IMR-90 (cell line): ENCODE measurements at regions not wholly inside any gene's neighbourhood (a gene's known extent, or its start where the extent isn't known, plus 50 kb on each side); places are given as distances from the start of the nearest gene placed in this dataset.
"Not testable (repeated sequence)": the region's sequence is repeated elsewhere in the genome, so short reads cannot be mapped to it uniquely, and the experiment has no call there.

Experiments
- ATAC-seq: fragments of 200-7000 bp; cut with Tn5 transposase; 2 replicates; pipeline ENCODE4 v1.9.1; 2020; ENCODE audit warnings: low read depth, mild to moderate bottlenecking, moderate library complexity
- BruUV-seq: library from RNA; stranded (reverse); fragments of 400-500 nt; replicated peaks from 2 replicates; lab custom pipeline; 2021; lab: Mats Ljungman, UMichigan
- CTCF ChIA-PET: fragments of 300-600 bp; formaldehyde crosslinking; extraction: SDS; loops from one replicate; lab custom pipeline; 2021; ENCODE audit warnings: antibody characterized with exemption; lab: Yijun Ruan, JAX
- POLR2A ChIA-PET: fragments of 300-600 bp; sonication (Branson Sonifier 250); formaldehyde crosslinking; loops from one replicate; lab custom pipeline; 2022; ENCODE audit warnings: antibody characterized with exemption; ENCODE audit not compliant: unreplicated experiment; lab: Charles Lee
- DNase-seq: peaks from one replicate; pipeline ENCODE4 v3.0.0; 2013
- H2AFZ ChIP-seq: replicated peaks from 2 replicates; pipeline ENCODE3; 2013; ENCODE audit warnings: low read length, mild to moderate bottlenecking; ENCODE audit not compliant: poor library complexity
- H2AK5ac ChIP-seq: 2 replicates; pipeline ENCODE4 v1.6.1; 2013; ENCODE audit warnings: low read depth, low read length, inconsistent platforms
- H2AK9ac ChIP-seq: replicated peaks from 2 replicates; pipeline ENCODE3; 2013; ENCODE audit warnings: mild to moderate bottlenecking, low read depth, low read length, moderate library complexity; ENCODE audit not compliant: poor library complexity
- H2BK120ac ChIP-seq: 2 replicates; pipeline ENCODE4 v1.6.1; 2013; ENCODE audit warnings: low read depth, low read length, inconsistent platforms
- H2BK15ac ChIP-seq: 3 replicates; pipeline ENCODE4 v1.6.1; 2013; ENCODE audit warnings: low read depth, low read length, inconsistent platforms
- H2BK20ac ChIP-seq: 2 replicates; pipeline ENCODE4 v1.6.1; 2013; ENCODE audit warnings: low read depth, mild to moderate bottlenecking, inconsistent platforms, low read length, moderate library complexity
- H2BK5ac ChIP-seq: 2 replicates; pipeline ENCODE4 v1.6.1; 2013; ENCODE audit warnings: mild to moderate bottlenecking, low read depth, low read length, inconsistent platforms; ENCODE audit not compliant: poor library complexity, severe bottlenecking
- H3K14ac ChIP-seq: replicated peaks from 2 replicates; pipeline ENCODE4 v1.6.1; 2013; ENCODE audit warnings: low read depth, low read length, inconsistent platforms
- H3K18ac ChIP-seq: 2 replicates; pipeline ENCODE4 v1.6.1; 2013; ENCODE audit warnings: low read depth, low read length, control low read depth
- H3K23ac ChIP-seq: 2 replicates; pipeline ENCODE4 v1.6.1; 2013; ENCODE audit warnings: low read depth, low read length, inconsistent platforms
- H3K27ac ChIP-seq: 2 replicates; pipeline ENCODE4 v1.5.1; 2013; ENCODE audit warnings: mild to moderate bottlenecking, control low read depth, low read length; ENCODE audit not compliant: insufficient read depth
- H3K27me3 ChIP-seq: 2 replicates; pipeline ENCODE4 v1.6.1; 2013; ENCODE audit warnings: low read length; ENCODE audit not compliant: control insufficient read depth, insufficient read depth
- H3K36me3 ChIP-seq: 2 replicates; pipeline ENCODE4 v1.6.1; 2013; ENCODE audit warnings: low read length, mixed read lengths; ENCODE audit not compliant: control insufficient read depth, insufficient read depth
- H3K4ac ChIP-seq: 2 replicates; pipeline ENCODE4 v1.6.1; 2013; ENCODE audit warnings: low read depth, low read length, inconsistent platforms
- H3K4me1 ChIP-seq: 2 replicates; pipeline ENCODE4 v1.6.1; 2013; ENCODE audit warnings: low read length, mixed read lengths; ENCODE audit not compliant: control insufficient read depth, insufficient read depth
- H3K4me2 ChIP-seq: 2 replicates; pipeline ENCODE4 v1.6.1; 2013; ENCODE audit warnings: low read depth, mild to moderate bottlenecking, control low read depth, low read length, moderate library complexity
- H3K4me3 ChIP-seq: 2 replicates; pipeline ENCODE4 v1.5.1; 2013; ENCODE audit warnings: low read depth, mild to moderate bottlenecking, control low read depth, low read length, moderate library complexity; ENCODE audit not compliant: insufficient read depth
- H3K56ac ChIP-seq: 2 replicates; pipeline ENCODE4 v1.6.1; 2013; ENCODE audit warnings: low read length, inconsistent platforms; ENCODE audit not compliant: insufficient read depth; ENCODE audit errors: extremely low read depth
- H3K79me1 ChIP-seq, 2 experiments: 2 replicates each; pipeline ENCODE4 v1.6.1; 2013; ENCODE audit warnings: low read length in 2 of 2, inconsistent platforms in 1 of 2, low read depth in 1 of 2
- H3K9ac ChIP-seq: 2 replicates; pipeline ENCODE4 v1.6.1; 2013; ENCODE audit warnings: low read depth, low read length, control low read depth
- H3K9me1 ChIP-seq: 2 replicates; pipeline ENCODE4 v1.6.1; 2013; ENCODE audit warnings: low read length, inconsistent platforms; ENCODE audit not compliant: insufficient read depth
- H3K9me3 ChIP-seq: 2 replicates; pipeline ENCODE4 v1.6.1; 2013; ENCODE audit warnings: low read length; ENCODE audit not compliant: control insufficient read depth, insufficient read depth
- H4K20me1 ChIP-seq: 2 replicates; pipeline ENCODE4 v1.6.1; 2013; ENCODE audit warnings: low read length, inconsistent platforms; ENCODE audit not compliant: insufficient read depth
- H4K5ac ChIP-seq: 2 replicates; pipeline ENCODE4 v1.6.1; 2013; ENCODE audit warnings: mild to moderate bottlenecking, low read depth, low read length, control low read depth
- H4K8ac ChIP-seq, 2 experiments: 2 replicates each; pipeline ENCODE4 v1.6.1; 2013; ENCODE audit warnings: low read depth in 2 of 2, low read length in 2 of 2, control low read depth in 1 of 2, inconsistent platforms in 1 of 2
- H4K91ac ChIP-seq: 2 replicates; pipeline ENCODE4 v1.6.1; 2013; ENCODE audit warnings: low read depth, low read length, inconsistent platforms; ENCODE audit not compliant: insufficient read depth
- CEBPB ChIP-seq: IDR thresholded peaks from 2 replicates; pipeline ENCODE4 v1.6.1; 2012; ENCODE audit warnings: low read depth, low read length, improper control_type of control experiment
- CHD1 ChIP-seq: IDR thresholded peaks from 2 replicates; pipeline ENCODE4 v1.6.1; 2012; ENCODE audit warnings: low read depth, low read length, improper control_type of control experiment
- POLR2A ChIP-seq: IDR thresholded peaks from 2 replicates; pipeline ENCODE4 v1.6.1; 2012; ENCODE audit warnings: mild to moderate bottlenecking, low read depth, low read length
- RFX5 ChIP-seq: IDR thresholded peaks from 2 replicates; pipeline ENCODE4 v1.8.0; 2012; ENCODE audit warnings: low read depth, mild to moderate bottlenecking, low read length, moderate library complexity
- USF2 ChIP-seq: fragments of 150-350 bp; IDR thresholded peaks from 2 replicates; pipeline ENCODE4 v1.6.1; 2017; ENCODE audit warnings: mild to moderate bottlenecking, antibody characterized with exemption, low read length, low read depth
- WGBS, 2 experiments: methylation state at CpG; one replicate each; pipeline versions ENCODE4 v1.1.5 to v1.1.7; 2013; ENCODE audit warnings: missing lambda C conversion rate in 2 of 2; ENCODE audit not compliant: insufficient read length in 1 of 2; ENCODE audit errors: extremely low coverage in 2 of 2; 5-methylcytosine and 5-hydroxymethylcytosine counted together
- dilution Hi-C: fragments of 300-500 bp; cut with HindIII; formaldehyde crosslinking; loops from one replicate; pipeline ENCODE4 v1.14.3; 2018; ENCODE audit warnings: low sequenced_read_pairs; ENCODE audit not compliant: unreplicated experiment
- in situ Hi-C: fragments of 300-500 bp; cut with MboI; formaldehyde crosslinking; loops from 3 replicates; pipeline ENCODE4 v1.14.3; 2019; ENCODE audit warnings: low sequenced_read_pairs, inconsistent platforms, mixed read lengths
- intact Hi-C: fragments of 100-400 bp; cut with micrococcal nuclease; formaldehyde crosslinking; loops from 2 replicates; pipeline ENCODE4 v1.10.0; 2022

DNA sequence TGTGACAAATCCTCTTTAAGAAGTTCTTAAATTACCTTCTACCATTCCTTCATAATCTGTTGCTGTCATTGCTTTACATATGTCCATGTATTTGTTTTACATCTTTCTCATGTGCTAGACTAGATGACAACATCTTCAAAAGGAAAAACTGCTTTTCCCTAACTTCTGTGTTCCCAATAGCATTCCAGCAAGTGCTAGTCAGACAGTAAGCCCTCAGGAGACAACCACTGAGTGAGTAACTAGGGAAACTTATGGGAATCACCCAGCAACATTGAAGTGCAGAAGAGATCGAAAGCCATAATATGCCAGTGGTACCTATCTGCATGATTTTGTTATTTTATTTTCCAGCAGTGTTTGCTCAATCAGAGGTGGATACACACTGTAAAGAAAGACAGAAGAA, 889.7 kb upstream of the API5 start:
- Histone ChIP-seq H2BK120ac (no peak overlapping the region), H2BK15ac (no peak overlapping the region), H3K23ac (no peak overlapping the region), H3K9me1 (no peaks in the 10 kb centered on the region), H3K4me3 (no peak overlapping the region), H2AK9ac (no peak overlapping the region), H4K20me1 (no peaks in the 10 kb centered on the region), H3K14ac (no peak overlapping the region), H3K9ac (no peak overlapping the region), H4K8ac (no peak overlapping the region), H3K9me3 (no peaks in the 10 kb centered on the region), H3K79me1 (no peaks in the 10 kb centered on the region), H4K5ac (no peak overlapping the region), H3K4me2 (no peak overlapping the region), H2BK5ac (no peak overlapping the region), H3K27me3 (no peaks in the 10 kb centered on the region), H3K36me3 (no peaks in the 10 kb centered on the region), H3K27ac (no peak overlapping the region), H3K18ac (no peak overlapping the region), H3K56ac (no peak overlapping the region), H3K4ac (no peak overlapping the region), H2AK5ac (no peak overlapping the region), H2AFZ (no peak overlapping the region), H2BK20ac (no peak overlapping the region), H4K91ac (no peak overlapping the region), H3K4me1 (no peaks in the 10 kb centered on the region)
- ATAC-seq (no peak), DNase-seq (no peak)
- BruUV-seq, result no TSS peak
- ChIA-PET CTCF (no interaction called here), POLR2A (no interaction called here)
- TF ChIP-seq USF2 (no peak), CEBPB (no peak), POLR2A (no peak), CHD1 (no peak), RFX5 (no peak)
- intact Hi-C loops (no loop called here), dilution Hi-C loops (no loop called here), in situ Hi-C loops (no loop called here)
- no CpG with 5 or more reads among the region's 1 CpG for WGBS, 2 experiments

DNA sequence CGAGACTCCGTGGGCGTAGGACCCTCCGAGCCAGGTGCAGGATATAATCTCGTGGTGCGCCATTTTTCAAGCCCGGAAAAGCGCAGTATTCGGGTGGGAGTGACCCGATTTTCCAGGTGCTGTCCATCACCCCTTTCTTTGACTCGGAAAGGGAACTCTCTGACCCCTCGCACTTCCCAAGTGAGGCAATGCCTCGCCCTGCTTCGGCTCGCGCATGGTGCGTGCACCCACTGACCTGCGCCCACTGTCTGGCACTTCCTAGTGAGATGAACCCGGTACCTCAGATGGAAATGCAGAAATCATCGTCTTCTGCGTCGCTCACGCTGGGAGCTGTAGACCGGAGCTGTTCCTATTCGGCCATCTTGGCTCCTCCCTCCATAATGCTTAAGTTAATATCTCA, 876.9 kb upstream of the API5 start:
- H2BK5ac ChIP-seq, ATAC-seq, H3K36me3 ChIP-seq, H2BK20ac ChIP-seq, H3K14ac ChIP-seq, H3K9me3 ChIP-seq, H3K4me1 ChIP-seq, H2AK5ac ChIP-seq, dilution Hi-C loops, H3K9ac ChIP-seq, H3K27ac ChIP-seq, H2AK9ac ChIP-seq, H3K9me1 ChIP-seq, H4K5ac ChIP-seq, intact Hi-C loops, H3K4ac ChIP-seq, H4K91ac ChIP-seq, H3K27me3 ChIP-seq, in situ Hi-C loops, H3K23ac ChIP-seq, H3K4me2 ChIP-seq, H4K8ac ChIP-seq, H3K79me1 ChIP-seq, H2BK120ac ChIP-seq, BruUV-seq, H2BK15ac ChIP-seq, POLR2A ChIA-PET, CTCF ChIA-PET, H4K20me1 ChIP-seq, H3K56ac ChIP-seq, H2AFZ ChIP-seq, DNase-seq, H3K18ac ChIP-seq, H3K4me3 ChIP-seq: not testable (repeated sequence)
- 82% methylated on average over 13 of the region's 25 CpGs; no CpG with 5 or more reads in 1 of the 2 experiments for WGBS, 2 experiments
